Karpas-422 (cell line): ENCODE measurements at regions not wholly inside any gene's neighbourhood (a gene's known extent, or its start where the extent isn't known, plus 50 kb on each side); places are given as distances from the start of the nearest gene placed in this dataset.

Source experiments
- DNase-seq: peaks from one replicate; pipeline ENCODE4 v3.0.0-alpha.2; 2015
- H2AFZ ChIP-seq: fragments of 200-600 bp; sonication (generic); 2 replicates; pipeline ENCODE4 v1.6.1; 2014; ENCODE audit warnings: antibody characterized with exemption, low read length, mixed read lengths
- H3K27ac ChIP-seq: fragments of 200-600 bp; sonication (generic); 2 replicates; pipeline ENCODE4 v1.5.1; 2014; ENCODE audit warnings: mild to moderate bottlenecking, low read length, moderate library complexity
- H3K27me3 ChIP-seq: fragments of 200-600 bp; sonication (generic); 2 replicates; pipeline ENCODE4 v1.6.1; 2014; ENCODE audit warnings: low read length, mixed read lengths
- H3K36me3 ChIP-seq: fragments of 200-600 bp; sonication (generic); 2 replicates; pipeline ENCODE4 v1.6.1; 2014; ENCODE audit warnings: low read length, mixed read lengths; ENCODE audit not compliant: insufficient read depth
- H3K4me1 ChIP-seq: fragments of 200-600 bp; sonication (generic); 2 replicates; pipeline ENCODE4 v1.6.1; 2014; ENCODE audit warnings: mild to moderate bottlenecking, low read length, mixed read lengths
- H3K4me2 ChIP-seq: fragments of 200-600 bp; sonication (generic); 2 replicates; pipeline ENCODE4 v1.6.1; 2014; ENCODE audit warnings: low read length, low read depth, mild to moderate bottlenecking; ENCODE audit not compliant: poor library complexity, severe bottlenecking
- H3K4me3 ChIP-seq: fragments of 200-600 bp; sonication (generic); 2 replicates; pipeline ENCODE4 v1.5.1; 2014; ENCODE audit warnings: mild to moderate bottlenecking, antibody characterized with exemption, low read length, mixed read lengths
- H3K79me2 ChIP-seq: fragments of 200-600 bp; sonication (generic); 2 replicates; pipeline ENCODE4 v1.6.1; 2014; ENCODE audit warnings: mild to moderate bottlenecking, low read length, mixed read lengths
- H3K9ac ChIP-seq: fragments of 200-600 bp; sonication (generic); 2 replicates; pipeline ENCODE4 v1.6.0; 2014; ENCODE audit warnings: low read length
- H3K9me2 ChIP-seq: fragments of 200-600 bp; sonication (generic), shearing (Covaris generic); replicated peaks from 2 replicates; pipeline ENCODE4 v1.6.0; 2014; ENCODE audit warnings: mild to moderate bottlenecking, low read length, moderate library complexity; ENCODE audit not compliant: insufficient read depth
- H3K9me3 ChIP-seq: fragments of 300-700, 200-600 bp; sonication (generic); 2 replicates; pipeline ENCODE4 v1.6.1; 2014; ENCODE audit warnings: low read length, mixed read lengths
- H4K20me1 ChIP-seq: fragments of 200-600 bp; sonication (generic); 2 replicates; pipeline ENCODE4 v1.6.1; 2014; ENCODE audit warnings: mild to moderate bottlenecking, antibody characterized with exemption, low read length, low read depth; ENCODE audit not compliant: insufficient read depth

- no peaks in the 10 kb centered on the region for H4K20me1 ChIP-seq
- H3K9me3 ChIP-seq = no peaks in the 10 kb centered on the region
- no peaks in the 10 kb centered on the region for H3K36me3 ChIP-seq
- H3K9me2 ChIP-seq = no peaks in the 10 kb centered on the region
- no peaks in the 10 kb centered on the region for H3K79me2 ChIP-seq
- no peaks in the 10 kb centered on the region for H3K27me3 ChIP-seq
- no peak for DNase-seq
- H3K4me2 ChIP-seq = no peak overlapping the region
- H3K4me3 ChIP-seq = no peak overlapping the region
- no peaks in the 10 kb centered on the region for H3K4me1 ChIP-seq
- no peak overlapping the region for H3K27ac ChIP-seq
- H2AFZ ChIP-seq = no peak overlapping the region
- H3K9ac ChIP-seq = no peak overlapping the region
These were observed 70.5 kb upstream of the AHR start for GRCh38 chr7:17227766-17228490.

- no peak for DNase-seq
- H3K36me3 ChIP-seq = no peaks in the 10 kb centered on the region
- H4K20me1 ChIP-seq = no peaks in the 10 kb centered on the region
- no peak overlapping the region for H2AFZ ChIP-seq
- no peaks in the 10 kb centered on the region for H3K27me3 ChIP-seq
- no peak overlapping the region for H3K4me3 ChIP-seq
- H3K9ac ChIP-seq = no peak overlapping the region
- no peaks in the 10 kb centered on the region for H3K9me3 ChIP-seq
- no peak overlapping the region for H3K4me2 ChIP-seq
- H3K9me2 ChIP-seq = no peaks in the 10 kb centered on the region
- no peak overlapping the region for H3K27ac ChIP-seq
- H3K79me2 ChIP-seq = no peaks in the 10 kb centered on the region
- peaks cover 3% of the 10 kb centered on the region for H3K4me1 ChIP-seq
These were observed 69.2 kb upstream of the AHR start for GRCh38 chr7:17229228-17229627.

GRCh38 chr7:17230099-17230807, 68.2 kb upstream of the AHR start:
- no peak overlapping the region for H3K9ac ChIP-seq
- H3K9me3 ChIP-seq = no peaks in the 10 kb centered on the region
- no peak for DNase-seq
- no peak overlapping the region for H2AFZ ChIP-seq
- H3K4me2 ChIP-seq = no peak overlapping the region
- peaks cover 8% of the 10 kb centered on the region for H3K4me1 ChIP-seq
- no peaks in the 10 kb centered on the region for H3K27me3 ChIP-seq
- H3K79me2 ChIP-seq = no peaks in the 10 kb centered on the region
- H3K4me3 ChIP-seq = no peak overlapping the region
- H3K27ac ChIP-seq = no peak overlapping the region
- H3K36me3 ChIP-seq = no peaks in the 10 kb centered on the region
- H3K9me2 ChIP-seq = no peaks in the 10 kb centered on the region
- no peaks in the 10 kb centered on the region for H4K20me1 ChIP-seq

- H3K4me1 ChIP-seq = peaks cover 8% of the 10 kb centered on the region
- no peak overlapping the region for H2AFZ ChIP-seq
- no peak overlapping the region for H3K4me2 ChIP-seq
- no peak overlapping the region for H3K9ac ChIP-seq
- no peaks in the 10 kb centered on the region for H3K9me2 ChIP-seq
- DNase-seq = no peak
- no peak overlapping the region for H3K4me3 ChIP-seq
- H3K27ac ChIP-seq = no peak overlapping the region
- H3K36me3 ChIP-seq = no peaks in the 10 kb centered on the region
- no peaks in the 10 kb centered on the region for H3K79me2 ChIP-seq
- H3K9me3 ChIP-seq = no peaks in the 10 kb centered on the region
- no peaks in the 10 kb centered on the region for H3K27me3 ChIP-seq
- no peaks in the 10 kb centered on the region for H4K20me1 ChIP-seq
These were observed 64.8 kb upstream of the AHR start for GRCh38 chr7:17233603-17234002.

GRCh38 chr7:17234030-17234397, 64.4 kb upstream of the AHR start:
- Histone ChIP-seq H3K79me2 (no peaks in the 10 kb centered on the region), H3K4me1 (peaks cover 8% of the 10 kb centered on the region), H2AFZ (no peak overlapping the region), H3K27ac (no peak overlapping the region), H3K9me3 (no peaks in the 10 kb centered on the region), H3K4me2 (no peak overlapping the region), H3K36me3 (no peaks in the 10 kb centered on the region), H3K9ac (no peak overlapping the region), H3K9me2 (no peaks in the 10 kb centered on the region), H4K20me1 (no peaks in the 10 kb centered on the region), H3K4me3 (no peak overlapping the region), H3K27me3 (no peaks in the 10 kb centered on the region)
- no peak for DNase-seq

GRCh38 chr7:17234398-17235031, 63.9 kb upstream of the AHR start:
- H3K9me2 ChIP-seq = no peaks in the 10 kb centered on the region
- no peak overlapping the region for H3K4me3 ChIP-seq
- H3K9ac ChIP-seq = no peak overlapping the region
- peaks cover 8% of the 10 kb centered on the region for H3K4me1 ChIP-seq
- peak; percentile 43 for DNase-seq
- no peaks in the 10 kb centered on the region for H3K79me2 ChIP-seq
- H3K36me3 ChIP-seq = no peaks in the 10 kb centered on the region
- H3K27ac ChIP-seq = no peak overlapping the region
- H3K27me3 ChIP-seq = no peaks in the 10 kb centered on the region
- H2AFZ ChIP-seq = 0 out of 2 replicates have a peak overlapping the region, but pooled peaks have one; percentile 8
- no peaks in the 10 kb centered on the region for H3K9me3 ChIP-seq
- H4K20me1 ChIP-seq = no peaks in the 10 kb centered on the region
- H3K4me2 ChIP-seq = no peak overlapping the region

- Histone ChIP-seq H3K4me2 (no peak overlapping the region), H3K27me3 (no peaks in the 10 kb centered on the region), H3K4me1 (peaks cover 8% of the 10 kb centered on the region), H3K36me3 (no peaks in the 10 kb centered on the region), H3K4me3 (no peak overlapping the region), H2AFZ (no peak overlapping the region), H3K9me3 (no peaks in the 10 kb centered on the region), H3K27ac (no peak overlapping the region), H3K79me2 (no peaks in the 10 kb centered on the region), H4K20me1 (no peaks in the 10 kb centered on the region), H3K9me2 (no peaks in the 10 kb centered on the region), H3K9ac (no peak overlapping the region)
- no peak for DNase-seq
These were observed 62.3 kb upstream of the AHR start for GRCh38 chr7:17236171-17236570.

GRCh38 chr7:17236603-17237002, 61.8 kb upstream of the AHR start:
- Histone ChIP-seq H3K9me2 (no peaks in the 10 kb centered on the region), H3K4me1 (peaks cover 8% of the 10 kb centered on the region), H3K9me3 (no peaks in the 10 kb centered on the region), H3K27ac (no peak overlapping the region), H3K27me3 (no peaks in the 10 kb centered on the region), H3K9ac (no peak overlapping the region), H3K4me2 (no peak overlapping the region), H3K36me3 (no peaks in the 10 kb centered on the region), H2AFZ (no peak overlapping the region), H4K20me1 (no peaks in the 10 kb centered on the region), H3K79me2 (no peaks in the 10 kb centered on the region), H3K4me3 (no peak overlapping the region)
- no peak for DNase-seq
